SU-DHL-6 (cell line): ENCODE measurements at regions not wholly inside any gene's neighbourhood (a gene's known extent, or its start where the extent isn't known, plus 50 kb on each side); places are given as distances from the start of the nearest gene placed in this dataset.

Experiments used
- H2AFZ ChIP-seq: fragments of 200-600 bp; sonication (generic); 2 replicates; pipeline ENCODE4 v1.6.1; 2014; ENCODE audit warnings: low read depth, mild to moderate bottlenecking, moderate library complexity, mixed read lengths, antibody characterized with exemption, low read length; ENCODE audit not compliant: severe bottlenecking
- H3F3A ChIP-seq: fragments of 200-600 bp; shearing (Covaris generic); 2 replicates; pipeline ENCODE4 v1.6.0; 2016; ENCODE audit warnings: antibody characterized with exemption, mild to moderate bottlenecking; ENCODE audit not compliant: insufficient read depth
- H3K27ac ChIP-seq: fragments of 200-600 bp; sonication (generic); 2 replicates; pipeline ENCODE4 v1.5.1; 2016; ENCODE audit warnings: low read depth, mild to moderate bottlenecking, low read length, moderate library complexity, mixed read lengths
- H3K27me3 ChIP-seq: fragments of 200-600 bp; sonication (generic), shearing (Covaris generic); 2 replicates; pipeline ENCODE4 v1.6.0; 2014; ENCODE audit warnings: mild to moderate bottlenecking, low read length
- H3K36me3 ChIP-seq: fragments of 200-600 bp; sonication (generic); 2 replicates; pipeline ENCODE4 v1.6.1; 2014; ENCODE audit warnings: mild to moderate bottlenecking, low read length, mixed read lengths
- H3K4me2 ChIP-seq: fragments of 300-600, 200-600 bp; shearing (Covaris generic), sonication (generic); 2 replicates; pipeline ENCODE4 v1.6.0; 2014; ENCODE audit warnings: low read length, low read depth, mild to moderate bottlenecking; ENCODE audit not compliant: poor library complexity, severe bottlenecking
- H3K4me3 ChIP-seq: fragments of 200-600 bp; sonication (generic); 2 replicates; pipeline ENCODE4 v1.5.1; 2014; ENCODE audit warnings: antibody characterized with exemption, low read length, mild to moderate bottlenecking, mixed read lengths; ENCODE audit not compliant: insufficient read depth, poor library complexity, severe bottlenecking
- H3K79me2 ChIP-seq: fragments of 200-600 bp; sonication (generic); 2 replicates; pipeline ENCODE4 v1.6.1; 2014; ENCODE audit warnings: mild to moderate bottlenecking, low read length, moderate library complexity; ENCODE audit not compliant: insufficient read depth
- H3K9ac ChIP-seq: fragments of 200-600 bp; sonication (generic); 2 replicates; pipeline ENCODE4 v1.7.0; 2014; ENCODE audit warnings: mild to moderate bottlenecking, low read length
- H3K9me2 ChIP-seq: fragments of 200-600 bp; sonication (generic); replicated peaks from 2 replicates; pipeline ENCODE4 v1.6.1; 2014; ENCODE audit warnings: low read length; ENCODE audit not compliant: insufficient read depth
- H3K9me3 ChIP-seq: fragments of 200-600 bp; sonication (generic); 2 replicates; pipeline ENCODE4 v1.6.1; 2014; ENCODE audit warnings: low read length, mixed read lengths; ENCODE audit not compliant: insufficient read depth
- H4K20me1 ChIP-seq: fragments of 200-600 bp; sonication (generic); 2 replicates; pipeline ENCODE4 v1.6.1; 2014; ENCODE audit warnings: low read depth, mild to moderate bottlenecking, antibody characterized with exemption, low read length, moderate library complexity, mixed read lengths
- CTCF ChIP-seq: fragments of 200-600 bp; sonication (generic); IDR thresholded peaks from one replicate; pipeline ENCODE4 v1.5.1; 2017; ENCODE audit warnings: antibody characterized with exemption, mild to moderate bottlenecking, low read length, moderate library complexity; ENCODE audit not compliant: insufficient read depth, poor library complexity, severe bottlenecking
- EZH2phosphoT487 ChIP-seq: fragments of 200-600 bp; sonication (generic), shearing (Covaris generic); conservative IDR thresholded peaks from 2 replicates; pipeline ENCODE4 v1.6.1; 2018; ENCODE audit warnings: mild to moderate bottlenecking, antibody characterized with exemption, low read length, moderate library complexity, mixed read lengths

- no peaks in the 10 kb centered on the region for H3K27me3 ChIP-seq
- H4K20me1 ChIP-seq: no peaks in the 10 kb centered on the region
- no peaks in the 10 kb centered on the region for H3F3A ChIP-seq
- no peak overlapping the region for H3K4me3 ChIP-seq
- no peak overlapping the region for H3K9ac ChIP-seq
- no peak for TF ChIP-seq CTCF
- no peak for TF ChIP-seq EZH2phosphoT487
- H3K27ac ChIP-seq: no peak overlapping the region
- H3K9me2 ChIP-seq: no peaks in the 10 kb centered on the region
- H3K79me2 ChIP-seq: no peaks in the 10 kb centered on the region
- no peak overlapping the region for H2AFZ ChIP-seq
- H3K36me3 ChIP-seq: no peaks in the 10 kb centered on the region
- H3K9me3 ChIP-seq: no peaks in the 10 kb centered on the region
- H3K4me2 ChIP-seq: no peak overlapping the region
Measured at GRCh38 chr5:88450239-88450638, 181.6 kb upstream of the TMEM161B start.

- H3F3A ChIP-seq: no peaks in the 10 kb centered on the region
- no peaks in the 10 kb centered on the region for H3K27me3 ChIP-seq
- no peak overlapping the region for H2AFZ ChIP-seq
- no peak overlapping the region for H3K9ac ChIP-seq
- H3K9me2 ChIP-seq: no peaks in the 10 kb centered on the region
- no peaks in the 10 kb centered on the region for H4K20me1 ChIP-seq
- no peak overlapping the region for H3K4me2 ChIP-seq
- H3K79me2 ChIP-seq: no peaks in the 10 kb centered on the region
- no peak overlapping the region for H3K27ac ChIP-seq
- H3K9me3 ChIP-seq: no peaks in the 10 kb centered on the region
- no peak overlapping the region for H3K4me3 ChIP-seq
- H3K36me3 ChIP-seq: no peaks in the 10 kb centered on the region
- TF ChIP-seq EZH2phosphoT487 (no peak), CTCF (no peak)
Measured at GRCh38 chr5:88438006-88438405, 169.4 kb upstream of the TMEM161B start.

- Histone ChIP-seq H3K9me3 (no peaks in the 10 kb centered on the region), H3K4me3 (no peak overlapping the region), H3K27ac (no peak overlapping the region), H2AFZ (no peak overlapping the region), H3K9me2 (no peaks in the 10 kb centered on the region), H3K79me2 (no peaks in the 10 kb centered on the region), H3K9ac (no peak overlapping the region), H3F3A (no peaks in the 10 kb centered on the region), H3K27me3 (no peaks in the 10 kb centered on the region), H3K4me2 (no peak overlapping the region), H3K36me3 (no peaks in the 10 kb centered on the region), H4K20me1 (no peaks in the 10 kb centered on the region)
- TF ChIP-seq EZH2phosphoT487 (no peak), CTCF (no peak)
Measured at GRCh38 chr5:88436290-88436689, 167.6 kb upstream of the TMEM161B start.

- Histone ChIP-seq H2AFZ (no peak overlapping the region), H3K79me2 (no peaks in the 10 kb centered on the region), H3K9ac (no peak overlapping the region), H3K27ac (no peak overlapping the region), H3K36me3 (no peaks in the 10 kb centered on the region), H3F3A (no peaks in the 10 kb centered on the region), H3K27me3 (no peaks in the 10 kb centered on the region), H3K9me3 (no peaks in the 10 kb centered on the region), H3K9me2 (no peaks in the 10 kb centered on the region), H4K20me1 (no peaks in the 10 kb centered on the region), H3K4me2 (no peak overlapping the region), H3K4me3 (no peak overlapping the region)
- TF ChIP-seq CTCF: no peak
Measured at GRCh38 chr5:88428633-88429032, 160.0 kb upstream of the TMEM161B start.
